Colonic mucosa (tissue), 4 donors: ENCODE measurements at regions not wholly inside any gene's neighbourhood (a gene's known extent, or its start where the extent isn't known, plus 50 kb on each side); places are given as distances from the start of the nearest gene placed in this dataset.

Experiments used
- DNase-seq: peaks from one replicate; pipeline ENCODE4 v3.0.0-alpha.2; 2020
- H3K27ac ChIP-seq: fragments of 200-600 bp; one replicate; pipeline ENCODE4 v1.8.0; 2021
- H3K27me3 ChIP-seq: fragments of 200-600 bp; one replicate; pipeline ENCODE4 v1.8.0; 2021
- H3K36me3 ChIP-seq: fragments of 200-600 bp; one replicate; pipeline ENCODE4 v1.8.0; 2021
- H3K4me1 ChIP-seq: fragments of 200-600 bp; one replicate; pipeline ENCODE4 v1.8.0; 2021; ENCODE audit warnings: mild to moderate bottlenecking
- H3K4me3 ChIP-seq: fragments of 200-600 bp; one replicate; pipeline ENCODE4 v1.8.0; 2021
- H3K9ac ChIP-seq, 2 donors: one replicate each; pipeline ENCODE4 v1.7.0; 2013; ENCODE audit warnings: control low read depth in 2 of 2, low read depth in 2 of 2, low read length in 2 of 2
- H3K9me3 ChIP-seq: fragments of 200-600 bp; one replicate; pipeline ENCODE4 v1.8.0; 2021
- intact Hi-C: fragments of 100-400 bp; cut with DNase I; formaldehyde crosslinking; loops from one replicate; pipeline ENCODE4 v1.14.1; 2022
- TF ChIP-seq, protein P1 (sequence below): fragments of 200-600 bp; IDR thresholded peaks from one replicate; pipeline ENCODE4 v1.8.0; 2022; ENCODE audit warnings: antibody characterized with exemption, mild to moderate bottlenecking
- donor health status: healthy.
- donor health status: DM: no; HTN: no; CAD: no.
- donor health status: DM: no; HTN: no; CAD: no.

DNA sequence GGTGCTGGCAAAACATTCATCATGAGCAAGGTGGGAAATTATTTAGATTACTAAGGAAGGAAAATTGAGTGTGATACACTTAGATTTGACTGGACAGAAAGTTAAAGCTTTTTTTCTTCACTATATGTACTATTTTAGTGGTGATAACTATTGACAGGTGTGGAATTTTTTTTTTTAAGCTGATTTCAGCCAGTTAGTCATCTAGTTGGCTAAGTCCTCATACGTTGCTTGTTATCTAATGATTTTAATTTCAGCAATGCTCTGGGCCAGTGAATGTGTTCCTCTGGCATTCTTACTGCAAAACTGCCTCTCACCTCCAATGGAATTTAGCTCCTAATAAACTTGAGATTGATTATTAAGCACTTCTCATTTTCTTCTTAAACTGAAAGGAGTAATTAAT is 1223.2 kb upstream of the ACVR2A start:
- Histone ChIP-seq H3K9ac (no peak overlapping the region), H3K9me3 (no peaks in the 10 kb centered on the region), H3K4me3 (no peak overlapping the region), H3K4me1 (no peaks in the 10 kb centered on the region), H3K27ac (no peak overlapping the region), H3K36me3 (no peaks in the 10 kb centered on the region), H3K27me3 (no peaks in the 10 kb centered on the region)
- no peak for DNase-seq
- TF ChIP-seq, protein P1, sequence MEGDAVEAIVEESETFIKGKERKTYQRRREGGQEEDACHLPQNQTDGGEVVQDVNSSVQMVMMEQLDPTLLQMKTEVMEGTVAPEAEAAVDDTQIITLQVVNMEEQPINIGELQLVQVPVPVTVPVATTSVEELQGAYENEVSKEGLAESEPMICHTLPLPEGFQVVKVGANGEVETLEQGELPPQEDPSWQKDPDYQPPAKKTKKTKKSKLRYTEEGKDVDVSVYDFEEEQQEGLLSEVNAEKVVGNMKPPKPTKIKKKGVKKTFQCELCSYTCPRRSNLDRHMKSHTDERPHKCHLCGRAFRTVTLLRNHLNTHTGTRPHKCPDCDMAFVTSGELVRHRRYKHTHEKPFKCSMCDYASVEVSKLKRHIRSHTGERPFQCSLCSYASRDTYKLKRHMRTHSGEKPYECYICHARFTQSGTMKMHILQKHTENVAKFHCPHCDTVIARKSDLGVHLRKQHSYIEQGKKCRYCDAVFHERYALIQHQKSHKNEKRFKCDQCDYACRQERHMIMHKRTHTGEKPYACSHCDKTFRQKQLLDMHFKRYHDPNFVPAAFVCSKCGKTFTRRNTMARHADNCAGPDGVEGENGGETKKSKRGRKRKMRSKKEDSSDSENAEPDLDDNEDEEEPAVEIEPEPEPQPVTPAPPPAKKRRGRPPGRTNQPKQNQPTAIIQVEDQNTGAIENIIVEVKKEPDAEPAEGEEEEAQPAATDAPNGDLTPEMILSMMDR: no peak
- intact Hi-C loops: no loop called here

GRCh38 chr2:146615778-146616177 is 1229.1 kb upstream of the ACVR2A start:
- H3K36me3 ChIP-seq: no peaks in the 10 kb centered on the region
- no peak for DNase-seq
- H3K27me3 ChIP-seq: no peaks in the 10 kb centered on the region
- TF ChIP-seq, protein P1: no peak
- no peak overlapping the region for H3K27ac ChIP-seq
- H3K9ac ChIP-seq: no peak overlapping the region
- H3K9me3 ChIP-seq: no peaks in the 10 kb centered on the region
- no peaks in the 10 kb centered on the region for H3K4me1 ChIP-seq
- no peak overlapping the region for H3K4me3 ChIP-seq
- intact Hi-C loops: no loop called here

GRCh38 chr2:146608490-146608889 is 1236.3 kb upstream of the ACVR2A start:
- TF ChIP-seq, protein P1: no peak
- intact Hi-C loops: no loop called here
- Histone ChIP-seq H3K36me3 (no peaks in the 10 kb centered on the region), H3K4me1 (no peaks in the 10 kb centered on the region), H3K4me3 (no peak overlapping the region), H3K27ac (no peak overlapping the region), H3K9me3 (no peaks in the 10 kb centered on the region), H3K27me3 (no peaks in the 10 kb centered on the region), H3K9ac (no peak overlapping the region)
- DNase-seq: no peak

DNA sequence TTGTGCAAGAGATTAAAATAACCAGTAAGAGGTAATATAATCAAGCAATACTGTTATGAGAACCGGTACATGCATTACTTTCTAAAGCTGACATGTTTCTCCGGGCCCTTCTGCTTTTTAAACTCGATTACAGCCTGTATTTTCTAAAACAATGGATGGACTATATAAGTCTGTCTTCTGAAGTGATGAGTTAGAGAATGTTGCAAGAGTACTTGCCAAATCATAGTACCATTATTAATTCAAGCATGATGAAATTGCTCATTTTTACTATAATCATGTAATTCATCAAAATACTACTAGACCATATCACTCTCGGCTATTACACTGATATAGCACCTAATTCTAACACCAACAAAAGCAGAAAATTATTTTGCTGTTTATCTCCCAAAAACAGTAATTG is 1240.3 kb upstream of the ACVR2A start:
- intact Hi-C loops: no loop called here

DNA sequence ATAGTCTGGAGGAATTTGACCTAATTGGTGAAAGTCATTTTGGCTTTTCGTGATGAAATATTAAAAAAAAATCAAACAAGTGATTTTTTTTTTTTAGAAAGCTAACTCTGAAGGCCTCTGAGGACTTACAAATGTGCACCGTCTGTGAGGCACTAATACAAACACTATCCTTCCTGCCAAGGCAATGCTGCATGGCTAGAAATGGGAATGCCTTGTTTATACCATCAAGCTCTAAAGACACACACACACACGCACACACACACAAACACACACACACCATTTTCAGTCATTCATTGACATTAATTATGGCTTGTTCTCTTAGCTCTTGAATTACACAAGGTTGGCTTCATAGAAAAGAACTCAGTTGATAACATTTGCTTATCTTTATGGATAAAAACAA is 1242.0 kb upstream of the ACVR2A start:
- Histone ChIP-seq H3K4me1 (no peaks in the 10 kb centered on the region), H3K36me3 (no peaks in the 10 kb centered on the region), H3K9me3 (no peaks in the 10 kb centered on the region), H3K4me3 (no peak overlapping the region), H3K27ac (no peak overlapping the region), H3K27me3 (no peaks in the 10 kb centered on the region), H3K9ac (no peak overlapping the region)
- DNase-seq: no peak
- intact Hi-C loops: no loop called here
- TF ChIP-seq, protein P1: no peak

More for the DNA sequence above, 1240.3 kb upstream of the ACVR2A start:
- Histone ChIP-seq H3K36me3 (no peaks in the 10 kb centered on the region), H3K27ac (no peak overlapping the region), H3K9ac (no peak overlapping the region), H3K27me3 (no peaks in the 10 kb centered on the region), H3K4me1 (no peaks in the 10 kb centered on the region), H3K4me3 (no peak overlapping the region), H3K9me3 (no peaks in the 10 kb centered on the region)
- no peak for DNase-seq
- TF ChIP-seq, protein P1: no peak

DNA sequence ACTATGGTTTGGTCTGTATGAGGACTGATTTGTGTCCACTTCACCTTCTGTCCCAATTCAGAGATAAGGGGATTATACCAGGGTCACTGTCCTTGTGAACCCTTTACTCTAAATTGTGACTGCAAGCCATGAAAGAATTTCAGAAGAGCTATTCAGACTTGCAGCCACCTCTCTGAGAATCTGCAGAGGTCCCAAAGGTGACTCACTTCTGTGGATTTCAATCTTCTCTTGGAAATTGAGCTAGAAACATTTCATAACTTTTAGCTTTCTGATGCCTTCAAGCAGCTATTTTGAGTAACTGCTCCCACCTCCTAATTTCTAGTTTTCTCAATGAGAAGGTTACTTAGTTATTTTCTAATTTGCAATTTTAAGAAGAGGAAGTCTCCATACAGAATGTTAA is 1242.4 kb upstream of the ACVR2A start:
- H3K4me1 ChIP-seq: no peaks in the 10 kb centered on the region
- no peak overlapping the region for H3K27ac ChIP-seq
- no peaks in the 10 kb centered on the region for H3K36me3 ChIP-seq
- H3K9me3 ChIP-seq: no peaks in the 10 kb centered on the region
- no peak for DNase-seq
- H3K4me3 ChIP-seq: no peak overlapping the region
- intact Hi-C loops: no loop called here
- TF ChIP-seq, protein P1: no peak
- no peaks in the 10 kb centered on the region for H3K27me3 ChIP-seq
- H3K9ac ChIP-seq: no peak overlapping the region
